Activated naive CD8-positive, alpha-beta T cell treated with anti-CD3 and anti-CD28 coated beads, Interleukin-2, amount 50 U/mL, for 24 hours (primary cell): ENCODE measurements at regions not wholly inside any gene's neighbourhood (a gene's known extent, or its start where the extent isn't known, plus 50 kb on each side); places are given as distances from the start of the nearest gene placed in this dataset.
"Not testable (repeated sequence)": the region's sequence is repeated elsewhere in the genome, so short reads cannot be mapped to it uniquely, and the experiment has no call there.

Experiments
- ATAC-seq: fragments of 150-1000 bp; cut with Tn5 transposase; one replicate; pipeline ENCODE4 v1.10.0; 2021
- DNase-seq: peaks from one replicate; pipeline ENCODE4 v3.0.0; 2021
- H3K27ac Mint-ChIP-seq: one replicate; pipeline ENCODE4 v1.8.0; 2021; ENCODE audit warnings: mild to moderate bottlenecking, mixed read lengths
- H3K27me3 Mint-ChIP-seq: one replicate; pipeline ENCODE4 v1.8.0; 2021; ENCODE audit warnings: mixed read lengths
- H3K36me3 Mint-ChIP-seq: one replicate; pipeline ENCODE4 v1.8.0; 2021; ENCODE audit warnings: low read depth, mixed read lengths
- H3K4me1 Mint-ChIP-seq: one replicate; pipeline ENCODE4 v1.8.0; 2021; ENCODE audit warnings: mixed read lengths
- H3K4me3 Mint-ChIP-seq: one replicate; pipeline ENCODE4 v1.8.0; 2021; ENCODE audit warnings: mild to moderate bottlenecking, moderate library complexity, mixed read lengths
- H3K9me3 Mint-ChIP-seq: one replicate; pipeline ENCODE4 v1.8.0; 2021; ENCODE audit warnings: mixed read lengths

- H3K9me3 Mint-ChIP-seq: no peaks in the 10 kb centered on the region
- no peak overlapping the region for H3K4me3 Mint-ChIP-seq
- H3K27ac Mint-ChIP-seq: no peak overlapping the region
- DNase-seq (no peak), ATAC-seq (no peak)
- H3K36me3 Mint-ChIP-seq: no peaks in the 10 kb centered on the region
- H3K27me3 Mint-ChIP-seq: no peaks in the 10 kb centered on the region
- no peaks in the 10 kb centered on the region for H3K4me1 Mint-ChIP-seq
These were observed 54.4 kb upstream of the MSH6 start for GRCh38 chr2:47728551-47728950.

GRCh38 chr2:47727956-47728355 is 55.0 kb upstream of the MSH6 start:
- H3K36me3 Mint-ChIP-seq: no peaks in the 10 kb centered on the region
- H3K4me3 Mint-ChIP-seq: no peak overlapping the region
- DNase-seq: no peak
- H3K27ac Mint-ChIP-seq: no peak overlapping the region
- no peak for ATAC-seq
- no peaks in the 10 kb centered on the region for H3K4me1 Mint-ChIP-seq
- no peaks in the 10 kb centered on the region for H3K27me3 Mint-ChIP-seq
- no peaks in the 10 kb centered on the region for H3K9me3 Mint-ChIP-seq

GRCh38 chr2:47726978-47727377 is 56.0 kb upstream of the MSH6 start:
- not testable (repeated sequence) for H3K27ac Mint-ChIP-seq, H3K4me1 Mint-ChIP-seq, ATAC-seq, H3K36me3 Mint-ChIP-seq, H3K4me3 Mint-ChIP-seq, H3K9me3 Mint-ChIP-seq, H3K27me3 Mint-ChIP-seq, DNase-seq

- DNase-seq: no peak
- H3K4me1 Mint-ChIP-seq: no peaks in the 10 kb centered on the region
- H3K9me3 Mint-ChIP-seq: no peaks in the 10 kb centered on the region
- no peaks in the 10 kb centered on the region for H3K36me3 Mint-ChIP-seq
- no peaks in the 10 kb centered on the region for H3K27me3 Mint-ChIP-seq
- H3K4me3 Mint-ChIP-seq: no peak overlapping the region
- no peak for ATAC-seq
- H3K27ac Mint-ChIP-seq: no peak overlapping the region
These were observed 57.1 kb upstream of the MSH6 start for GRCh38 chr2:47725808-47726207.

GRCh38 chr2:47724221-47724981 is 58.5 kb upstream of the MSH6 start:
- no peak overlapping the region for H3K4me3 Mint-ChIP-seq
- no peaks in the 10 kb centered on the region for H3K9me3 Mint-ChIP-seq
- peak; percentile 8 for DNase-seq
- peak overlapping the region; percentile 87 for H3K27ac Mint-ChIP-seq
- H3K4me1 Mint-ChIP-seq: peaks cover 5% of the 10 kb centered on the region
- H3K36me3 Mint-ChIP-seq: no peaks in the 10 kb centered on the region
- ATAC-seq: peak; percentile 58
- no peaks in the 10 kb centered on the region for H3K27me3 Mint-ChIP-seq

GRCh38 chr2:47721296-47721695 is 61.6 kb upstream of the MSH6 start:
- Mint-ChIP-seq H3K36me3 (no peaks in the 10 kb centered on the region), H3K27me3 (no peaks in the 10 kb centered on the region), H3K4me1 (peaks cover 12% of the 10 kb centered on the region), H3K27ac (no peak overlapping the region), H3K4me3 (no peak overlapping the region), H3K9me3 (no peaks in the 10 kb centered on the region)
- ATAC-seq: no peak
- DNase-seq: no peak

- peaks cover 12% of the 10 kb centered on the region for H3K4me1 Mint-ChIP-seq
- H3K36me3 Mint-ChIP-seq: no peaks in the 10 kb centered on the region
- no peak overlapping the region for H3K27ac Mint-ChIP-seq
- DNase-seq: no peak
- no peak for ATAC-seq
- no peaks in the 10 kb centered on the region for H3K27me3 Mint-ChIP-seq
- no peak overlapping the region for H3K4me3 Mint-ChIP-seq
- H3K9me3 Mint-ChIP-seq: no peaks in the 10 kb centered on the region
These were observed 62.4 kb upstream of the MSH6 start for GRCh38 chr2:47720559-47720958.

- H3K27ac Mint-ChIP-seq: no peak overlapping the region
- H3K4me1 Mint-ChIP-seq: peaks cover 12% of the 10 kb centered on the region
- no peaks in the 10 kb centered on the region for H3K27me3 Mint-ChIP-seq
- no peaks in the 10 kb centered on the region for H3K36me3 Mint-ChIP-seq
- no peaks in the 10 kb centered on the region for H3K9me3 Mint-ChIP-seq
- H3K4me3 Mint-ChIP-seq: no peak overlapping the region
- no peak for DNase-seq
- no peak for ATAC-seq
These were observed 62.9 kb upstream of the MSH6 start for GRCh38 chr2:47720036-47720435.

GRCh38 chr2:47719099-47719498 is 63.8 kb upstream of the MSH6 start:
- ATAC-seq: no peak
- H3K4me1 Mint-ChIP-seq: peaks cover 12% of the 10 kb centered on the region
- no peak for DNase-seq

GRCh38 chr2:47716307-47716706 is 66.6 kb upstream of the MSH6 start:
- H3K4me3 Mint-ChIP-seq, H3K36me3 Mint-ChIP-seq, ATAC-seq, H3K27me3 Mint-ChIP-seq, H3K9me3 Mint-ChIP-seq, H3K27ac Mint-ChIP-seq, DNase-seq: not testable (repeated sequence)
- peaks cover 12% of the 10 kb centered on the region for H3K4me1 Mint-ChIP-seq

More at GRCh38 chr2:47719099-47719498, 63.8 kb upstream of the MSH6 start:
- Mint-ChIP-seq H3K4me3 (no peak overlapping the region), H3K36me3 (no peaks in the 10 kb centered on the region), H3K27ac (no peak overlapping the region), H3K27me3 (no peaks in the 10 kb centered on the region), H3K9me3 (no peaks in the 10 kb centered on the region)

- Mint-ChIP-seq H3K27me3 (peaks cover 2% of the 10 kb centered on the region), H3K27ac (no peak overlapping the region), H3K4me3 (no peak overlapping the region), H3K36me3 (no peaks in the 10 kb centered on the region), H3K4me1 (peaks cover 11% of the 10 kb centered on the region), H3K9me3 (no peaks in the 10 kb centered on the region)
- no peak for ATAC-seq
- DNase-seq: no peak
These were observed 67.4 kb upstream of the MSH6 start for GRCh38 chr2:47715552-47715951.

GRCh38 chr2:47708801-47709499 is 74.0 kb upstream of the MSH6 start:
- no peak for ATAC-seq
- H3K4me1 Mint-ChIP-seq: peaks cover 3% of the 10 kb centered on the region
- H3K36me3 Mint-ChIP-seq: no peaks in the 10 kb centered on the region
- DNase-seq: no peak
- H3K9me3 Mint-ChIP-seq: no peaks in the 10 kb centered on the region
- H3K27me3 Mint-ChIP-seq: peaks cover 2% of the 10 kb centered on the region
- H3K27ac Mint-ChIP-seq: no peak overlapping the region
- no peak overlapping the region for H3K4me3 Mint-ChIP-seq

GRCh38 chr2:47704287-47704686 is 78.7 kb upstream of the MSH6 start:
- no peaks in the 10 kb centered on the region for H3K9me3 Mint-ChIP-seq
- ATAC-seq (no peak), DNase-seq (no peak)
- H3K36me3 Mint-ChIP-seq: no peaks in the 10 kb centered on the region
- no peak overlapping the region for H3K4me3 Mint-ChIP-seq
- H3K4me1 Mint-ChIP-seq: peaks cover 3% of the 10 kb centered on the region
- no peak overlapping the region for H3K27ac Mint-ChIP-seq
- peaks cover 2% of the 10 kb centered on the region for H3K27me3 Mint-ChIP-seq

- Mint-ChIP-seq H3K9me3 (no peaks in the 10 kb centered on the region), H3K4me1 (no peaks in the 10 kb centered on the region), H3K27ac (no peak overlapping the region), H3K27me3 (peaks cover 5% of the 10 kb centered on the region), H3K4me3 (no peak overlapping the region), H3K36me3 (no peaks in the 10 kb centered on the region)
- no peak for ATAC-seq
- DNase-seq: no peak
These were observed 83.3 kb upstream of the MSH6 start for GRCh38 chr2:47699533-47700215.

- H3K9me3 Mint-ChIP-seq, DNase-seq, H3K4me3 Mint-ChIP-seq, H3K36me3 Mint-ChIP-seq, H3K27ac Mint-ChIP-seq, H3K27me3 Mint-ChIP-seq, ATAC-seq, H3K4me1 Mint-ChIP-seq: not testable (repeated sequence)
These were observed 84.4 kb upstream of the MSH6 start for GRCh38 chr2:47698436-47698972.
